H1 (cell line): ENCODE measurements at regions not wholly inside any gene's neighbourhood (a gene's known extent, or its start where the extent isn't known, plus 50 kb on each side); places are given as distances from the start of the nearest gene placed in this dataset.

ENCODE experiments used
- ATF3 ChIP-seq: IDR thresholded peaks from 2 replicates; pipeline ENCODE4 v1.6.1; 2011; ENCODE audit warnings: low read depth, mild to moderate bottlenecking, low read length; ENCODE audit not compliant: insufficient read depth
- MAFK ChIP-seq: IDR thresholded peaks from 2 replicates; pipeline ENCODE4 v1.6.1; 2012; ENCODE audit warnings: low read depth, mild to moderate bottlenecking, improper control_type of control experiment, low read length
- POLR2AphosphoS5 ChIP-seq: IDR thresholded peaks from 2 replicates; pipeline ENCODE4 v1.6.1; 2011; ENCODE audit warnings: low read depth, low read length
- SP1 ChIP-seq: IDR thresholded peaks from 2 replicates; pipeline ENCODE4 v1.6.1; 2011; ENCODE audit warnings: low read depth, low read length
- SP4 ChIP-seq: IDR thresholded peaks from 2 replicates; pipeline ENCODE4 v1.6.1; 2012; ENCODE audit warnings: low read length, inconsistent platforms
- TAF1 ChIP-seq: IDR thresholded peaks from 2 replicates; pipeline ENCODE4 v1.6.1; 2011; ENCODE audit warnings: mild to moderate bottlenecking, low read depth, low read length

GRCh38 chr2:239804161-239805042 lies 220.7 kb downstream of the NDUFA10 start (continued):
- TF ChIP-seq MAFK (no peak), TAF1 (no peak), SP4 (no peak), POLR2AphosphoS5 (no peak), SP1 (no peak), ATF3 (no peak)
